NCI-H128 (cell line): ENCODE measurements at regions not wholly inside any gene's neighbourhood (a gene's known extent, or its start where the extent isn't known, plus 50 kb on each side); places are given as distances from the start of the nearest gene placed in this dataset.

Source experiments
- DNase-seq: peaks from one replicate; lab custom pipeline; 2025; ENCODE audit not compliant: unreplicated experiment; lab: John Stamatoyannopoulos, UW

DNA sequence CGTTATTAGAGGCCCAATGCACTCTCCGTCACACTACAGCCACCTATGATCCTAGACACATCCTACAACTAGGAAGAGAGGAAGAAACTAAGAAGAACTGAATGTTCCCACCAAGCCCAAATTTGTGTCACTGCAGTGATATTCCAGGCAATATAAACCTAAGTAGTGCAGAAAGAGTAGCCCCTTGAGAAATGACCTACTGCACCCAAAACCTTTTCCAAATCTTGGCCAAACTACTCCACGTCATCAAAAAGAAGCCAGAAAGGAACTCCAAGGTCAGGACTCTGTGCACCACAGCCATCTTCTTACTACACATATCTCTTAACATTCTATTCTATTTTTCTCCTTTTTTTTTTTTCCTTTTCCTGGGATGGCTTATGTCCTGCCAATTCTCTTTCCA, 60.2 kb downstream of the ADAMTS1 start:
- DNase-seq = no peak

DNA sequence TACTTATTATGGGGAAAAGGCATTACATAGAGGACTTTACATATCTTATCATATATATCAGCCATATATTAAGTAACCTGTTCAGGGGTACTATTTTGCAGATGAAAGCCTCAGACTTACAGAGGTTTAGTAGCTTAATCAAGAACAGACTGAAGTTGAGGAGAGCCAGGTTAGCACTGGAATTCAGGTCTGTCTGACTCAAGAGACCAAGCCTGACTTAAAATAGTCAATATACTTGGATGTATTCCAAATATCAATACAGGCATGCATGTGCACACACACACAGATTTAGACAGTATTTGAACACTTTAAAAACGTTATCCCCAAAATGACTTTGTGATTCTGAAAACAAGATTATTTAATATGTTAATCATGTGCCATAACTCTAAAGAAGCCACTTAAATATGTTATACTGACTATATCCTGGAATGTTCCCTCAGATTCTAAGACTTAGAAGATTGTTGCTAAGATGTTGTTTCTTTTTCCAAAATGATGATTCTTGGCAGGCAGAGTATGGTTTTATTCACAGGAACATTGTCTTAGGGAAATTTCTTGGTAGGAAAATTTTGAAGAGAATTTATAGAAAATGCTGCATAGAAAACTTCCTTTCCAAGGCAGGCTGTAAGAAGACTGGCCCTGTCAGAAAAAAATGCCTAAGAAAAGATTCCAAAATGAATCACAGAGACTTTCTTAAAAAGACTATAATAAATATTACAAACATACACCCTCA, 61.6 kb downstream of the ADAMTS1 start:
- DNase-seq = no peak

- DNase-seq = no peak
Measured at GRCh38 chr21:26782747-26783146, 62.5 kb downstream of the ADAMTS1 start.

GRCh38 chr21:26782331-26782730, 62.9 kb downstream of the ADAMTS1 start:
- no peak for DNase-seq

- no peak for DNase-seq
Measured at GRCh38 chr21:26781331-26781730, 63.9 kb downstream of the ADAMTS1 start.

DNA sequence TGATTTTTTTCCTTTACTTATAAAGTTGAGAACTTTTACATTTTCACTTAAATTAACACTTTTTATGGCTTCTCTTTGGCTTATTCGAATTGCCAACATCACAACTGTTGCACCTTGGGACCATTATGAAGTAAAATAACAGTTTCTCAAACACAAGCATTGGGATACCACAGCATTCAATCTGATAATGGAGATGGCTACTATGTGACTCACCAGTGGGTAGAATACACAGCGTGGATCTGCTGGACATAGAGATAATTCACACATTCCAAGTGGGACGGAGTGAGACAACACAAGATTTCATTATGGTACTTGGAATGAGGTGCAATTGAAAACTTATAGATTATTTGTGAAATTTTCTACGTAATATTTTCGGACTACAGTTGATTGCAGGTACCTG, 68.0 kb downstream of the ADAMTS1 start:
- DNase-seq = no peak

DNA sequence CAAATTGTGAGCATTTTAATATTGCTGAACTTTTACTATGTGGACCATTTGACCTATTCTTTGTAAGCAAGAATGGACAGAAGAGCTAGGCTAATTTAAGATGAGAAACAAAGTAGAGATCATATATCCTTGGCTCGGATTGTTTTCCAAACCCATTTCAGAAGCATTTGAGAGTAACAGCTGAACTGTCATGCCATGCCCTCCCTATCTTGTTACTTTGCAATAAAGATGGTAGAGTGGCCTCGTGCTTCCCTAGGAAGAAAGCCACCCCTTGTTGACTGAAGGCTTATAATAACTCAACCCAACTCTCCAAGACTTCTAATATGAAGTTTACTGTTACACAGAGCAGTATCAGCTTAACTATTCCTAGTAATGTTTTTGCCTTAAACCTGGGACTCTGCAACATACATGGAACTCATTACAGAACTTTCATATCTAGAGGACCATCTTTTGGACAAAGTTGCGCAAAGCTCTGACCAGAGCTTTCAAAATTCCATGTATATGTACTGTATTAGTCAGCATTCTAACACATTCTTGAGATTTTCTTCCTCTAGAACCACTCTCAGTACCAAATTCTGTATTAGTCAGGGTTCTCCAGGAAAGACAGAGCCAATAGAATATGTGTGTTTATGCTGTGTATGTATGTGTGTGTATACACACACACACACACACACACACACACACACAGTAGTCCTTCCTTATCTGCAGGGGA, 68.7 kb downstream of the ADAMTS1 start:
- no peak for DNase-seq

DNA sequence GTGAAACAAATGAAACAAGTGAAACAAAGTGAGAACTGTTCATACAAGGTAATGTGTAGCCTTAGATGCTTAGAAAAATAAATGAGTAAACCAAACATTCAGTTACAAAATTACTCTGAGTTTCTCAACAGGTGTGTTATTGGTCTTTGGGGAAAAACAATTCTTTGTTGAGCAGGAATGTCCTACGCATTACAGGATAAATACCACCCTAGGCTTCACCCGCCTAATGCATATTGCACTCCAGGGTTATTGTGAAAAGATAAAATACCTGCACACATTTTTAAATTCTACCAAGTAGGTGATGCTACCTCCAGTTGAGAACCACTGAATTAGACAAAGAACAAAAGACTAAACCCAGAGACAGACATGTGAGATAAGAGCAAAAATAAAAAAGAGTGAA, 72.2 kb downstream of the ADAMTS1 start:
- no peak for DNase-seq

DNA sequence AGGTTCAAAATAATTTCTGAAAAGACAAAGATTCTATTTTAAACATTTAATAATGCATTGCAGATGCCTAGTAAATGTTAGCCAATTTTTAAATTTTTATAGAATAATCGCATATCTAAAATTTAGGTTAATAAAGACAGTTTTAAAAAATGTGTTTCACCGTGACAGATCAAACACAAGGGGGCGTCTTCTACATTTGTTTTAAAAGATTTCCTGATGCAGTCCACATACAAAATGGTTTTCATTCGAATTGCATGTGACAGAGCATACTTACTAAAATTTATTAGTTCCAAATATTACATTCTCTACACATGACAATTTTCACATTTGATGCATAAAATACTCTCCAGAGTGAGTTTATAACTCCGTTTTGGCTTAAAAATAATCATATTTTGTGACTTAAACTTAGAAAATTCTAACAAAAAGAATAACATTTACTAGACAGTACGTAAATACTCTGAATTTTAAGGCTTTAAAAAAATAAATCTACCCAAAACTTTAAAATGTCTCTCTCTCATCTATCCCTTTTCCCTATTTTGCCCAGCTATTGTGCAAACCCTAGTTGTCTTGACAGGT, 75.5 kb downstream of the ADAMTS1 start:
- DNase-seq = no peak

GRCh38 chr21:26766826-26767325, 78.3 kb downstream of the ADAMTS1 start:
- no peak for DNase-seq

DNA sequence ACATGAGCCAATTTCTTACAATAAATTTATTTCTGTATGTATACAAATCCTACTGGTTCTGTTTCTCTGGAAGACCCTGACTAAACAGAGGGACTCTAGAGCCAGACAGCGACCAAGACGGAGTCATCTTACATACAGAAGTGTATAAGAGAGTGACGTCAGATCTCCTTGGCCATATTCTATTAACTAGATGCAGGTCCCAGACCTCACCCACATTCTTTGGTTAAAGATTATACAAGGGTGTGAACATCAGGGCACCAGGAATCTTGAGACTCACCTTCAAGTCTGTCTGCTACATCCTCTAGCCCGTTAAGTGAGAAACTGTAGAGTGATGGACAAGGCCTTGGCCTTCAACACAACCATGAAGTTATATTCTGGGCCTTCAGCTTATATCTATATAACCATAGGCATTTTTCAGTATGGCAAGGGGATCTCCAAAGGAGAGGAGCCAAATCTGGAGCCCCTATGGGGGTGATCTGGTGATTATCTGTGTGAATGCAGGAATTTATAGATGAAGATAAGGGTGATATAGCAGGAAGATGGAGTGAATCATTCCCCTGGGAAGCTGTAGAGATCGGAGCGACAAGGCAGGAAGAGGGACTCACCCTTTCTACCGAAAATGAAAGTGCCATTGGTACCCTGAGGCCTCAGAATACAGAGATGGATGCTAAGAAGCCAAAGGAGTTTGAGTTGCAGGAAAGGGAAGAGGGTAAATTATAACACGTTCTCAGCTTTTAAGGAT, 83.9 kb downstream of the ADAMTS1 start:
- no peak for DNase-seq

GRCh38 chr21:26759731-26760130, 85.5 kb downstream of the ADAMTS1 start:
- no peak for DNase-seq

DNA sequence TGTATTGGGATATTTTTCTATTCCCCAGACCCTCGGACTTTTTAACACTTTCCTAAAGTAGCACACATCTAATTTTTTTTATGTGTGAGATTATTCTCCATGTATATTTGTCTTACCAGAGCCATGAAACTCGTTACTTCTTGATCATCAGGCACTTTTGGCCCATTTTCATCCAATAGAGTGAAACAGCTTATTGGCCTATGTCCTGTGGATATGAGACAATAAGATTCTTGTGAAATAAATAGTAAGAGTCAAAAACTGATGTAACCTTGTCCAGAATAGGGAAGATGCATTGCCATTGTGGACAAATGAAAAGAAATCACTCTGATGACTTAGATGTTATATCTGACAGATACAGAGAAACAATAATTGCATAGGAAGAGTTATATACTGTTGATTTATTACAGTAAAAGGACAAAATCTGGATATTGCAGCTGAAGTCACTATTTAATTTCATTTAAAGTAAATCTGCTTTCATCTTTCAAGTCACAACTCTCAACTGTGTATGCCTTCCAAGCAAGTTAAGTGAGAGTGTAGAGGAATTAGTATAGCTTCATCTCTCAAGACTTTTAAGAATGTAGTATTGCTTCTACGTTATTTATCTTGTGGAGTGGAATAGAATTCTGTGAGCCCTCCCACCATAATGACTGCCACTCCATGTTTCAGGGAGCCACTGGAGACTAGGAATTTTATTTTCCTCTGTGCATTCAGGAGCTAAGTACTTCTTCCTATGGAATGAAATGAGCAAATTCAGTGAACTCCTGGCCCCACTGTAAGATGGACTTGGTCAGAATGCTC, 86.9 kb downstream of the ADAMTS1 start:
- DNase-seq = no peak

DNA sequence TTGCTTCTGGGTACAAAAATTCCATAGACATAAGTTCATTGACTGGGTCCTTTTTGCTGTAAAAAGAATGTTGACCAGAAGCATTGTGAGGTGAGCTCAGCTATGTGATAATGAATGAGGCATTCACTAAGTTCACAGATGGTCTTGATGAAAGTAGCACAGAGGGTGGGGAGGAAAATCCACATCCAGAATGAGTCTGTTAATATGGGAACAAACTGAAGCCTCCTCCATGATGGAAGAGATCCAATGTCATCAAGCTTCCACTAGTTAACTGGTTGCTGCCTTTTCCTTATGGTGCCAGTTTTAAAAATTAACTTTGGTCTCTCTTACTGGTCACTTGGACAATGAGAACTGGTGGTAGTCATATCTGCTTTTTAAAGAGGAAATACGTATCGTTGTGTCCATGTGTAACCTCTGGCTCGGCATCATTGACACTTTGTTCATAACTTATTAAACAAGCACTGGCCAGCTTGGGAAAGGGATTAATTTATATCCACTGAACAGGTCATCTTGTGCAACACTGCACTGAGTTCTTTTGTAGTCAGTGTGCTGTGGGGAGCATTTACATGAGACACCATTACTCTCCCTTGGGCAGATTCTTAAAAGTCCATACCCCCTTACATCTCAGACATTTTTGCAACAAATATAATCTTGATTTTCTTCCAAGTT, 88.6 kb downstream of the ADAMTS1 start:
- DNase-seq = no peak

GRCh38 chr21:26754853-26755252, 90.4 kb downstream of the ADAMTS1 start:
- DNase-seq = no peak

DNA sequence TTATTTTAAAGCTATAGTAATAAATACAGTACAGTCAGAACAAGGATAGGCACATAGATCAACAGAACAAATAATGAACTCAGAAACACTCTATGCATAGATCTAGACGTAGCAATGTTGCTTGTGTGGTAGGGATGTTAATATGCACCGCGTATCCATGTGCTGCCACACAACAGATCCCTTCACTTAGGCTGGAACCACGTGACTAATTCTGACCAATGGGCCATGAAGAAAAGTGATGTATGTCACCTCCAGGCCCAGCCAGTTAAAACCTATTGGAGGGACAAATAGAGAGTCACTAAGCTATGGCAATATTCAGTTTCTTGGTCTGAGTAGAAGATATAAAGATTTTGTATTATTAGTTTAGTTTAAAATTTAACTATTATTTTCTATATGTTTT, 91.4 kb downstream of the ADAMTS1 start:
- DNase-seq = no peak

GRCh38 chr21:26752849-26753248, 92.4 kb downstream of the ADAMTS1 start:
- DNase-seq = no peak

DNA sequence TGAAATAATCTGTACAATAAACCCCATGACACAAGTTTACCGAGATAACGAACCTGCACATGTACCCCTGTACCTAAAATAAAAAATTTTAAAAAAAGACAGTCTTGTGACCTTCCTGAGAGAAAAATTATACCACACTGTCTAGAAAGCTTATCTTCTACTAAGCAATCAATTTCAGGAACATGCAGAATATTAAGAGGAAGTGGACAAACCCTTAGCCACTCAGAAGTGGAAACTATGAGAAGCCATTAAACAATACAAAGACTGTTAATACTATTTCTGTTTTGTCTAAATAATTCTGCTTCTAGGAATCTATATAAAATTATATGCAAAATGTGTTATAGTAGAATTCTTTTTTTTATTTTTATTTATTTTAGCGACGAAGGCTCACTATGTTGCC, 93.9 kb downstream of the ADAMTS1 start:
- DNase-seq = no peak

GRCh38 chr21:26748066-26748465, 97.1 kb downstream of the ADAMTS1 start:
- DNase-seq = no peak

DNA sequence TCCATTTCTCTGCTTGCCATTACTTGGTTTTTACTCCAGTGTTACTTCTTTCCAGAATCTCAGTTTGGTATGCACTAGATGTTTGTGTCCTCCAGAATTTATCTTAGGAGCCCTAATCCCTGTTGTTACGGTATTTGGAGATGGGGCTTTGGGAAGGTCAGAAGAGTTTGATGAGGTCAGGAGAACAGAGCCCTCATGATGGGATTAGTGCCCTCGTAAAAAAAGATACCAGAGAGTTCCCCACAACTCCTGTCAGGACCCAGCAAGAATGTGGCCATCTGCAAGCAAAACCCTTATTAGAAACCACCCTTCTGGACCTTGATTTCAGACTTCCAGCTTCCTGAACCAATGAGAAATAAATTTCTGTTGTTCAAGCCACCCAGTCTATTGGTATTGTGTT, 98.0 kb downstream of the ADAMTS1 start:
- DNase-seq = no peak
